ENCODE measurements at regions not wholly inside any gene's neighbourhood (a gene's known extent, or its start where the extent isn't known, plus 50 kb on each side); places are given as distances from the start of the nearest gene placed in this dataset.

DNA sequence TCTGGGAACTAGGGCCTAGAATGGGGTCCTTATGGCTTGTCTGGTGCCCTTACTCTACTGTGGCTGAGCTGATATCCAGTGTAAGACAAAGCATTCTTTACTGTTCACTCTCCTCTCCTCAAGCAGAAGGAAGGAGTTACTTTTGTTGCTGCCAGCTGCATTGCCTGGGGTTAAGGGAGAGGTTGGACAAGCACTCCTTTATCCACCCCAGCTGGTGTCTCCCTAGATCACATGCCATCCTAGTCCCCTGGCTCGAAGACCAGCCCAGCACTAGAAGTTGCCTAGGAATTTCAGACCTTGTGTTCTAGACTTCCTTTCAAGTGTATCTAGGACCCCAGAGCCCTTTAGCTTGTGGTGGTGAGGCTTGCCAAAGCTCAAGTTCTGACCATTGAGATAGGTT is 1051.5 kb upstream of the C9orf72 start:
- in situ Hi-C loops (cut with MboI; ENCODE audit: low sequenced_read_pairs) (no loop called here), dilution Hi-C loops (cut with HindIII; ENCODE audit: low sequenced_read_pairs, unreplicated experiment) (no loop called here), intact Hi-C loops (cut with micrococcal nuclease) (no loop called here)
- no peak overlapping the region for H2BK20ac ChIP-seq (ENCODE audit: low read depth, low read length)
- no peak overlapping the region for H4K8ac ChIP-seq (ENCODE audit: low read depth in 2 of 2, low read length in 2 of 2)
- H3K27ac ChIP-seq (ENCODE audit: insufficient read depth, low read length): no peak overlapping the region
- no peaks in the 10 kb centered on the region for H3K36me3 ChIP-seq (ENCODE audit: control insufficient read depth, insufficient read depth, low read length)
- no peak overlapping the region for H2BK120ac ChIP-seq (ENCODE audit: low read depth, low read length)
- H2AFZ ChIP-seq (replicated peaks; ENCODE audit: low read length, poor library complexity): no peak overlapping the region
- no peak for DNase-seq
- ChIA-PET CTCF (no interaction called here), POLR2A (ENCODE audit: unreplicated experiment) (no interaction called here)
- no peak overlapping the region for H3K23ac ChIP-seq (ENCODE audit: low read depth, low read length)
- no peak overlapping the region for H4K91ac ChIP-seq (ENCODE audit: insufficient read depth, low read depth, low read length)
- H4K5ac ChIP-seq (ENCODE audit: low read depth, low read length): no peak overlapping the region
- no peak overlapping the region for H3K18ac ChIP-seq (ENCODE audit: low read depth, low read length)
- H4K20me1 ChIP-seq (ENCODE audit: insufficient read depth, low read length): no peaks in the 10 kb centered on the region
- H3K9me3 ChIP-seq (ENCODE audit: control insufficient read depth, insufficient read depth, low read length): 0 out of 2 replicates have a peak, but pooled peaks cover 4% of the 10 kb centered on the region
- TF ChIP-seq CTCF (conservative IDR thresholded peaks at IDR 0.05; ENCODE audit: low read depth, low read length): no peak
- TF ChIP-seq RFX5 (IDR thresholded peaks at IDR 0.05; ENCODE audit: low read depth, low read length): no peak
- TF ChIP-seq BHLHE40 (IDR thresholded peaks at IDR 0.05; ENCODE audit: low read depth, low read length): no peak
- TF ChIP-seq, protein P1, sequence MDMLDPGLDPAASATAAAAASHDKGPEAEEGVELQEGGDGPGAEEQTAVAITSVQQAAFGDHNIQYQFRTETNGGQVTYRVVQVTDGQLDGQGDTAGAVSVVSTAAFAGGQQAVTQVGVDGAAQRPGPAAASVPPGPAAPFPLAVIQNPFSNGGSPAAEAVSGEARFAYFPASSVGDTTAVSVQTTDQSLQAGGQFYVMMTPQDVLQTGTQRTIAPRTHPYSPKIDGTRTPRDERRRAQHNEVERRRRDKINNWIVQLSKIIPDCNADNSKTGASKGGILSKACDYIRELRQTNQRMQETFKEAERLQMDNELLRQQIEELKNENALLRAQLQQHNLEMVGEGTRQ (IDR thresholded peaks at IDR 0.05; ENCODE audit: low read depth, low read length): no peak
- TF ChIP-seq MAFK (IDR thresholded peaks at IDR 0.05; ENCODE audit: low read depth, low read length): no peak
- TF ChIP-seq MAZ (IDR thresholded peaks at IDR 0.05; ENCODE audit: borderline replicate concordance, low read depth, low read length): no peak
- TF ChIP-seq ELK1 (IDR thresholded peaks at IDR 0.05; ENCODE audit: borderline replicate concordance, low read depth, low read length): no peak
- no peaks in the 10 kb centered on the region for H3K9me1 ChIP-seq (ENCODE audit: insufficient read depth, low read length)
- no CpG with 5 or more reads among the region's 1 CpG for WGBS, 2 experiments (ENCODE audit: extremely low coverage in 2 of 2, insufficient read length in 1 of 2)
- no peaks in the 10 kb centered on the region for H3K79me1 ChIP-seq (ENCODE audit: low read depth in 1 of 2, low read length in 2 of 2)
- H3K14ac ChIP-seq (replicated peaks; ENCODE audit: low read depth, low read length): no peak overlapping the region
- ATAC-seq (ENCODE audit: low read depth): no peak
- no peak overlapping the region for H3K4me2 ChIP-seq (ENCODE audit: low read depth, low read length)
- H2AK5ac ChIP-seq (ENCODE audit: low read depth, low read length): no peak overlapping the region
- no peak overlapping the region for H3K9ac ChIP-seq (ENCODE audit: low read depth, low read length)
- H3K27me3 ChIP-seq (ENCODE audit: control insufficient read depth, insufficient read depth, low read length): no peaks in the 10 kb centered on the region
- no peak overlapping the region for H2BK15ac ChIP-seq (ENCODE audit: low read depth, low read length)
- H3K56ac ChIP-seq (ENCODE audit: extremely low read depth, insufficient read depth, low read length): no peak overlapping the region
- no peak overlapping the region for H3K4ac ChIP-seq (ENCODE audit: low read depth, low read length)
- BruUV-seq (replicated peaks): no TSS peak
- no peak overlapping the region for H2AK9ac ChIP-seq (replicated peaks; ENCODE audit: low read depth, low read length, poor library complexity)
- no peaks in the 10 kb centered on the region for H3K4me1 ChIP-seq (ENCODE audit: control insufficient read depth, insufficient read depth, low read length)
- no peak overlapping the region for H2BK5ac ChIP-seq (ENCODE audit: low read depth, low read length, poor library complexity, severe bottlenecking)
- H3K4me3 ChIP-seq (ENCODE audit: insufficient read depth, low read depth, low read length): no peak overlapping the region
